ENCODE measurements at regions not wholly inside any gene's neighbourhood (a gene's known extent, or its start where the extent isn't known, plus 50 kb on each side); places are given as distances from the start of the nearest gene placed in this dataset.

DNA sequence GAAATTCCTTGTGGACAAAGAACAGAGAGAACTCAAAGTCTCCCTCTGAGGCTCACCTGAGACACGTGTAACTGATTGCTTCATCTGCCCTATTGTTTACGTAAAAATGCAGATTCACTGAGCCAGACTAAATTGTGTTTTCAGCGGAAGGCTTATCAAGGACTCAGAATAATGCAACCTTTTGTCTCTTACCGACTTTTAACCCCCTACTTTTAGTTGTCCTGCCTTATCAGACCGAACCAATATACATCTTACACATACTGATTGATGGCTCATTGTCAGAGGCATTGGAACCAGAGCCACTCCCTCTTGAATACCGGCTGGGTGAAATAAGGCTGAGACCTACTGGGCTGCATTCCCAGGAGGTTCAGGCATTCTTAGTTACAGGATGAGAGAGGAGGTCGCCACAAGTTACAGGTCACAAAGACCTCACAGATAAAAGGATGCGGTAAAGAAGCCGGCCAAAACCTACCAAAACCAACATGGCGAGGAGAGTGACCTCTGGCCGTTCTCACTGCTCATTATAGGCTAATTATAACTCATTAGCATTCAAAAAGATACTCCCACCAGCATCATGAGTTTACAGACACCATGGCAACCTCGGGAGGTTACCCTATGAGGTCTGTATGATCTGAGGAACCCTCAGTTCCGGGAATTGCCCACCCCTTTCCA is 95.5 kb upstream of the ZNF184 start:
- TF ChIP-seq, protein P1, sequence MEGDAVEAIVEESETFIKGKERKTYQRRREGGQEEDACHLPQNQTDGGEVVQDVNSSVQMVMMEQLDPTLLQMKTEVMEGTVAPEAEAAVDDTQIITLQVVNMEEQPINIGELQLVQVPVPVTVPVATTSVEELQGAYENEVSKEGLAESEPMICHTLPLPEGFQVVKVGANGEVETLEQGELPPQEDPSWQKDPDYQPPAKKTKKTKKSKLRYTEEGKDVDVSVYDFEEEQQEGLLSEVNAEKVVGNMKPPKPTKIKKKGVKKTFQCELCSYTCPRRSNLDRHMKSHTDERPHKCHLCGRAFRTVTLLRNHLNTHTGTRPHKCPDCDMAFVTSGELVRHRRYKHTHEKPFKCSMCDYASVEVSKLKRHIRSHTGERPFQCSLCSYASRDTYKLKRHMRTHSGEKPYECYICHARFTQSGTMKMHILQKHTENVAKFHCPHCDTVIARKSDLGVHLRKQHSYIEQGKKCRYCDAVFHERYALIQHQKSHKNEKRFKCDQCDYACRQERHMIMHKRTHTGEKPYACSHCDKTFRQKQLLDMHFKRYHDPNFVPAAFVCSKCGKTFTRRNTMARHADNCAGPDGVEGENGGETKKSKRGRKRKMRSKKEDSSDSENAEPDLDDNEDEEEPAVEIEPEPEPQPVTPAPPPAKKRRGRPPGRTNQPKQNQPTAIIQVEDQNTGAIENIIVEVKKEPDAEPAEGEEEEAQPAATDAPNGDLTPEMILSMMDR (IDR thresholded peaks at IDR 0.05), result no peak
- no peak for TF ChIP-seq POLR2A (IDR thresholded peaks at IDR 0.05)

Data from uterus (tissue), 2 donors.